Progenitor cell of endocrine pancreas (in vitro differentiated cells): ENCODE measurements at regions not wholly inside any gene's neighbourhood (a gene's known extent, or its start where the extent isn't known, plus 50 kb on each side); places are given as distances from the start of the nearest gene placed in this dataset.

Source experiments
- DNase-seq: peaks from one replicate; pipeline ENCODE4 v3.0.0; 2021; ENCODE audit warnings: low spot score; ENCODE audit not compliant: unreplicated experiment
- H3K27ac Mint-ChIP-seq: 2 replicates; pipeline ENCODE4 v1.8.0; 2021; ENCODE audit warnings: mild to moderate bottlenecking, moderate library complexity, mixed read lengths
- H3K27me3 Mint-ChIP-seq: 2 replicates; pipeline ENCODE4 v1.8.0; 2021; ENCODE audit warnings: mixed read lengths
- H3K36me3 Mint-ChIP-seq: 2 replicates; pipeline ENCODE4 v1.8.0; 2022; ENCODE audit warnings: mixed read lengths; ENCODE audit not compliant: insufficient read depth
- H3K4me1 Mint-ChIP-seq: 2 replicates; pipeline ENCODE4 v1.8.0; 2021; ENCODE audit warnings: low read depth, mixed read lengths
- H3K4me3 Mint-ChIP-seq: 2 replicates; pipeline ENCODE4 v1.8.0; 2021; ENCODE audit warnings: low read depth, mild to moderate bottlenecking, moderate library complexity, mixed read lengths
- H3K9me3 Mint-ChIP-seq: 2 replicates; pipeline ENCODE4 v1.8.0; 2021; ENCODE audit warnings: low read depth, mixed read lengths
- TF ChIP-seq, protein P1 (sequence below): fragments of 200-600 bp; sonication (generic); IDR thresholded peaks from one replicate; pipeline ENCODE4 v1.5.0; 2021; ENCODE audit warnings: antibody characterized with exemption, mild to moderate bottlenecking; ENCODE audit not compliant: unreplicated experiment

DNA sequence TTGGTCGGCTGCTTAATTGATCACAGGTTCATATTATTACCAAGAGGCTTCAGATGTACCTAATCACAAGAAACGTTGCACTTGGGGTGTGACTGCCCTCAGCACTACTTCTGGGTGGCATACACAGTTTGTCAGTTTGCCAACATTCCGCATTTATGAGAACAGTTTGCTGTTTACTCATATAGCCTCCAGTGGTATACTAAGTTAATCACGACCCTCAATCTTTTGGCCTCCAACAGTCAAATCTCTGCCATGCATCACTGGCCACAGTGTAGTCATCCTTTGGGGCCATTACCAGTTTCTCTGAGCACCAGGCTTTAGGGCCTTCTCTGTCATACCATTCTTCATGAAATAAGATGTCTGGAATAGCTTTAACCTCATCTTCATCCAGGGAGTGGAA is 62.8 kb upstream of the BCL9 start:
- Mint-ChIP-seq H3K27me3 (no peaks in the 10 kb centered on the region), H3K9me3 (peaks cover 6% of the 10 kb centered on the region), H3K36me3 (no peaks in the 10 kb centered on the region), H3K4me1 (peaks cover under 1% of the 10 kb centered on the region), H3K4me3 (no peak overlapping the region), H3K27ac (no peak overlapping the region)
- DNase-seq, result no peak
- TF ChIP-seq, protein P1, sequence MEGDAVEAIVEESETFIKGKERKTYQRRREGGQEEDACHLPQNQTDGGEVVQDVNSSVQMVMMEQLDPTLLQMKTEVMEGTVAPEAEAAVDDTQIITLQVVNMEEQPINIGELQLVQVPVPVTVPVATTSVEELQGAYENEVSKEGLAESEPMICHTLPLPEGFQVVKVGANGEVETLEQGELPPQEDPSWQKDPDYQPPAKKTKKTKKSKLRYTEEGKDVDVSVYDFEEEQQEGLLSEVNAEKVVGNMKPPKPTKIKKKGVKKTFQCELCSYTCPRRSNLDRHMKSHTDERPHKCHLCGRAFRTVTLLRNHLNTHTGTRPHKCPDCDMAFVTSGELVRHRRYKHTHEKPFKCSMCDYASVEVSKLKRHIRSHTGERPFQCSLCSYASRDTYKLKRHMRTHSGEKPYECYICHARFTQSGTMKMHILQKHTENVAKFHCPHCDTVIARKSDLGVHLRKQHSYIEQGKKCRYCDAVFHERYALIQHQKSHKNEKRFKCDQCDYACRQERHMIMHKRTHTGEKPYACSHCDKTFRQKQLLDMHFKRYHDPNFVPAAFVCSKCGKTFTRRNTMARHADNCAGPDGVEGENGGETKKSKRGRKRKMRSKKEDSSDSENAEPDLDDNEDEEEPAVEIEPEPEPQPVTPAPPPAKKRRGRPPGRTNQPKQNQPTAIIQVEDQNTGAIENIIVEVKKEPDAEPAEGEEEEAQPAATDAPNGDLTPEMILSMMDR, result no peak

DNA sequence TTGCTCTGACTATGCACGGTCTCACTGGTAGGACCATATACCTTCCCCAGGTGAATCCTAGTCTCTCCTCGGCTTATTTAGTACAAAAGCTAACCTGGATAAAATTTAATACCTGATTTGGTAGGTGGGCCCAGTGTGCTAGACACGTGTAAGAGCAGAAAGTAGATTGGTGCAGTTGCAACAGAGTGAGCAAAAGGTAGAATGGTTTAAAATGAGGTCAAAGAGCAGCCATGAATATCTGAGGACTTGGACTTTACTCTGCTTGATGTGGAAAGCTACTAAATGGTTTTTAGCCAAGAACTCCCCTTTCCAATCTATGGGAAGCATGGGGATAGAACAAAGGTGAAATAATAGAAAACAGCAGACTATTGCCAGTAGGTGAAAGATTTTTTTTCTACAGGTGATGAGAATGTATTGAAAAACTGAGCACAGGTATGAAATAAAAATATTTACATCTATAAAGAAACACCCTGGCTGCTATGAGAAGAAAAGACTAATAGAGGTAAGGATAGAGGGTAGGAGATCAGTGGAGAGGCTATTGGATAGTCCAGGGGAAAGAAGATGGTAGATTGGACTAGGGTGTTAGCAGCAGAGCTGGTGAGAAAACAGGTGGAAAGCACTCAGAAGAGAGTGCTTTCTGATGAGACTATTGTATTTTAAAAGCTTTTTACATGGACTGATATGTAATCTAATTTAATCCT is 61.3 kb upstream of the BCL9 start:
- TF ChIP-seq, protein P1, result no peak
- DNase-seq, result no peak
- Mint-ChIP-seq H3K4me1 (no peaks in the 10 kb centered on the region), H3K9me3 (no peaks in the 10 kb centered on the region), H3K27ac (no peak overlapping the region), H3K4me3 (no peak overlapping the region), H3K36me3 (no peaks in the 10 kb centered on the region), H3K27me3 (no peaks in the 10 kb centered on the region)

DNA sequence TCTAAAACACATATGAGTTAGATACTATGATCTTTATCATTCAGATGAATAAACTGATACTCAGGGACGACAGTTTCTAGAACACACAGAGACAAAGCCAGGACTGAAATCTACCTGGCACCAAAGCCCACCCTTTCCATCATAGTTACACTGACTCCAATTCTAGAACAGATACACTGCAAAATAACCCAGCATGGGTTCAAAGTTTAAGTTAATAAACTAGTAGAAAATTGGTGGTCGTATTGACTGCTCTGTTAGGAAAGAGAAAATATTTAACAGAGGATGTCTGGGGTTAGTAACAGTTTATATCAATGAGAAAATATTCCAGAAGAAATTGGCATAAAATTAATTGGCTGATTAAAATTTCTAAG is 60.8 kb upstream of the BCL9 start:
- H3K36me3 Mint-ChIP-seq, result no peaks in the 10 kb centered on the region
- DNase-seq, result no peak
- H3K4me3 Mint-ChIP-seq, result no peak overlapping the region
- H3K4me1 Mint-ChIP-seq, result no peaks in the 10 kb centered on the region
- TF ChIP-seq, protein P1, result no peak
- no peaks in the 10 kb centered on the region for H3K9me3 Mint-ChIP-seq
- H3K27ac Mint-ChIP-seq, result no peak overlapping the region
- no peaks in the 10 kb centered on the region for H3K27me3 Mint-ChIP-seq

DNA sequence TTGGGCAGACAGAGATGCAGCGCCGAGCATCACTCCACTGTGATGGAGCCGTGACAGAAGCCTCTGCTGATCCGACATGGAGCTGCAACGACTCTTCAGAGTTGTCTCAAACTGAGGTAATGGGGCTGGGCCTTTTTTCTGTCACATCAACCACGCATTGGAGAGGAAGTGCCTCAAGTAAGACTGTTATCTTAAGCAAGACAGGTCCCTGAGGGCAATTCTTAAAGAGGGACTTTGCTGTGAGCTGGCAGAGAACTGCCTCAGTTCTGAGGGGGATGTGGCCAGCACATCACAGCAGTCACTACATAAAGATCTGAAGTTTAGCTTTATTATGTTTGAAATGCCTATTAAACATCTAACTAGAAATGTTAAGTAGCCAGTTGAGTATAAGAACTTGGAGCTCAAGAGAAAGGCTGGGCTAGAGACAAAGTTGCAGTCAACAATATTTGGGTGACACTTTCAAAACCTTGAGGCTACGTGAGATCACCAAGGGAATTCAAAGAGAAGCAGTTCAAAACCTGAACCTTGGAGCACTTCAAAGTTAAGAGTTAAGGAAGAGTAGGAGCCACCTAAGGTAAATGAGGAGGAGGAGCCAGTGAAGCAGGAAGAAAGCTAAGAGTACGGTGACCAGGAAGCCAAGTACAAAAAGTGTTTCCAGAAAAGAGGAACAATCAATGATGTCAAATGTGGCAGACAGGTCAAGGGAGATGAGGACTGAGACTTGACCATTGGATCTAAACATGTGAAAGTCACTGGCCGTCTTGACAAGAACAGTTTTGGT is 54.2 kb upstream of the BCL9 start:
- Mint-ChIP-seq H3K4me3 (no peak overlapping the region), H3K27me3 (no peaks in the 10 kb centered on the region), H3K4me1 (no peaks in the 10 kb centered on the region), H3K36me3 (no peaks in the 10 kb centered on the region), H3K27ac (no peak overlapping the region), H3K9me3 (no peaks in the 10 kb centered on the region)
- TF ChIP-seq, protein P1, result no peak
- DNase-seq, result no peak

DNA sequence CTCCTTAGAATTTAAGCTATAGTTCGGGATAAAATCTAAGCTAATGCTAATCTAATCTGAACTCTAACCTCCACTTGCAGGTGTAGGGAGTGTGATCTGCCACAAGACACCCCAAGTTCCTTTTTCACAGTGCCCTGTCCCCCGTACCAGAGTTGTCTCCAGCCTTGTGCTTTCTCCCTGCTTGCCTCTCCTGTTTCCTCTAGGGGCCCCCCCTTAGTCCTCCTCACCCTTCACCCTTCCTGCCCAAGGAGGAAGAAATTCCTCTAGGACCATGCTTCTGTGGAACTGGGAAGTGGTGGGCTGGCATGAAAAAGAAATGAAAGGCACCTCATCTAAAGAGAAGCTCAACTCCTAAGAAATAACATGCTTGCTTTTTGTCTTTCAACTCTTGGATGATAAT is 50.2 kb upstream of the BCL9 start:
- no peak overlapping the region for H3K4me3 Mint-ChIP-seq
- no peaks in the 10 kb centered on the region for H3K9me3 Mint-ChIP-seq
- H3K4me1 Mint-ChIP-seq, result no peaks in the 10 kb centered on the region
- H3K27ac Mint-ChIP-seq, result no peak overlapping the region
- H3K27me3 Mint-ChIP-seq, result no peaks in the 10 kb centered on the region
- DNase-seq, result no peak
- TF ChIP-seq, protein P1, result no peak
- no peaks in the 10 kb centered on the region for H3K36me3 Mint-ChIP-seq
